Posterior vena cava (tissue), 2 donors: ENCODE measurements at regions not wholly inside any gene's neighbourhood (a gene's known extent, or its start where the extent isn't known, plus 50 kb on each side); places are given as distances from the start of the nearest gene placed in this dataset.

Source experiments
- DNase-seq: peaks from one replicate; pipeline ENCODE4 v3.0.0-alpha.2; 2020; ENCODE audit warnings: low spot score
- intact Hi-C, 2 donors: fragments of 100-400 bp; cut with DNase I; formaldehyde crosslinking; loops; one replicate each; pipeline versions ENCODE4 v1.14.1 to v1.14.2; 2022 to 2023
- donor health status: DM: yes; HTN: yes; CAD: no.
- donor health status: DM: yes; HTN: yes; CAD: no.

DNA sequence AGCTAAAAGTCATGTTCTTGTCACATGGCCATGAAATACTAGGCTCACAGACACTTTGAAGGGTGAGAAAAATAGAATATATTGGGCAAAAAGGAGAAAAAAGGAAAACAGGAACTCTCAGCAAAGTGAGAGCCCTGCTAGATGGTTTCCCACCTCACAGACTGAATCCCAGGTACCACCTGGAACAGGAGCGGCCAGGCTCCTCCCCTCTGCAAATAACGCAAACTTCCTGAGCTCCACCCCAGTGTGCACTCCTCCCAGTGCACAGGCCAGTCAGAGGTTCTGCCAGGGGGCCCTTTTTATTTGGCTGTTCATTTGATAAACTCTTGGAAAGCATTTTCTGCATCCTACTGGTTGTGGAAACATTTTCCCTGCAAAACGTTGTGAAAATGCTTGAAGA is 780.4 kb downstream of the TBL1XR1 start:
- no peak for DNase-seq
- intact Hi-C loops = no loop called here

- DNase-seq = no peak
- intact Hi-C loops = no loop called here
Observed at GRCh38 chr3:176415661-176416295, 781.5 kb downstream of the TBL1XR1 start.

DNA sequence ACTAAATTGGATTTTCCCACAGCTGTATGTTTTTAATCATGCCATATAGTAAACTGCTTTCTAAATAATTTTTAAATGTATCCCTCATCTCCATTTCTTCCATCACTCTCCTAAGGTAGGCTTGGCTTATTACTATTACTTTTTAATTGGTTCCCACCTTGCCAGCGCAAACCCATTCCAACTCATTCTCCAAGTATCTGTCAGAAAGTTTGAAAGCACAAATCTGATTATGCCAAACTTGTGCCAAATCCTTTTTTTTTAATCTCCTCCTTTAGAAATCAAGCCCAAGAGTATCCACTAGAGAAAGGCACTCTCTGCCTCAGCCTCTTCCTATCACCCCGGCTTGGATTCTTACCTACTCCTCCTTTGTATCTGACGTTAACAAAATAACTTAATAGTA is 784.5 kb downstream of the TBL1XR1 start:
- DNase-seq = no peak
- intact Hi-C loops = no loop called here

- DNase-seq = no peak
- intact Hi-C loops = no loop called here
Observed at GRCh38 chr3:176403531-176403930, 793.8 kb downstream of the TBL1XR1 start.

- DNase-seq = no peak
- intact Hi-C loops = no loop called here
Observed at GRCh38 chr3:176401211-176401610, 796.1 kb downstream of the TBL1XR1 start.

DNA sequence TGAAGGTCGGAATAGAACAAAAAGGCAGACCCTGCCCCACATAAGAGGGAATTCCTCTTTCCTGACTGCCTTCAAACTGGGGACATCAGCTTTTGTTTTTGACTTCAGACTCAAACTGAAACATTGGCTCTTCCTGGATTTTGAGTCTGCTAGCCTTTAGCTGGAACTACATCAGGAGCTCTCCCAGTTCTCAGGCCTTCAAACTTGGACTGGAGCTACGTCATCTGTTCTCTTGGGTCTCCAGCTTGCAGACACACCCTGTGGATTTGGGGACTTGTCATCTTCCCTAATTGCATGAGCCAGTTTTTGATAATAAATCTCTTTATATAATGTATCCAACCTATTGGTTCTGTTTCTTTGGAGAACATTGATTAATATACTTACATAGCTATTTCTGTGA is 798.1 kb downstream of the TBL1XR1 start:
- no peak for DNase-seq
- intact Hi-C loops = no loop called here

- intact Hi-C loops = no loop called here
- DNase-seq = no peak
Observed at GRCh38 chr3:176395240-176395639, 802.0 kb downstream of the TBL1XR1 start.

DNA sequence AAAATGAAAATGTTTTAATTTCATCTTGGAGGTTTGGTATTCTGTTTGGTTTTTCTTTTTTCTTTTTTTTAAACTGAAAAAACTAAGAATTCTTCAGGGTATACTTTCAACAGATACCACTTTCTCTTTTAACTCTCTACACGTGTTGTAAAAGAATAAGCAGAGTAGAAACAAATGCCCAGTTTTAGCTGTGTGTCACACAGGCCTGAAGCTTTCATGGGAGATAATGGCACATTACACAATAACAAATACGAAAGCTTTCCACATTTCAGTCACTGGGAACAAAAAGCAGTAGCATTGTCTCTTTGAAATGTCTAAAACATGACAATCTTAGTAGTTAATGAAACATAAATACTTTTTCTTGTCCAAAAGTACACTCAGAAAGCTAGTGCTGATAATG is 818.5 kb downstream of the TBL1XR1 start:
- intact Hi-C loops = no loop called here
- DNase-seq = no peak

DNA sequence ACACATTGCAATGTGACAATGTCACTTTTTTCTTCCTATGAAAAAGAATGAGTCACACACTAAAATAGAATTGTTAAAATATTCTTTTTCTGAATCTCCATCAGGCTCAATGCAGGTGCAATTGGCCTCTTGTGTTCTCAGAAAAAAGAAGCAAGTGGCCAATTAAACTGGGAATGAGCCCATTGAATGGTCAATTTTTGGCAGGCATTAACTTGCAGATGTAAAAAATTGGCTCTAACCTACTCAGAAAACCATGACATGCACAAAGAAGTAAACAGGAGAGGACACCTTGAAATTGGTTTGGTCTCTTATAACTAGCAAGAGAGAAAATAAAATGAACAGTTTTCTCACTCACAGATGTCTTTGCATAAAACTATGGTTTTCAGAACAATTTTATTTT is 820.8 kb downstream of the TBL1XR1 start:
- intact Hi-C loops = no loop called here
- no peak for DNase-seq

DNA sequence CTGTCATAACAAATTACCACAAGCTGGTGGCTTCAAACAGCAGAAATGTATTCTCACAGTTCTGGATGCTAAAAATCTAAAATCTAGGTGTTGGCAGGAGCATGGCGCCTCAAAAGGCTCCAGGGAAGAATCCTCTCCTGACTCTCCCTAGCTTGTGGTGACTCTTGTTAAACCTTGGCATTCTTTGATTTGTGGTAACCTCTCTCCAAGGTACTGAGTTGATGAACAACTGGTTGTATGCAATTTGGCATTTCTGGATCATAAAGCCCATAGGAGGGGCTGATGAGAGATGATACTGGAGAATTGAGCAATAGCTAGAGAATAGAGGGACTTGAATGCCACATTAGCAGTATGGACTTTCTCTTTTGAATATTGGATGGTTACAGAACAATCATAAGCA is 821.8 kb downstream of the TBL1XR1 start:
- intact Hi-C loops = no loop called here
- DNase-seq = no peak

DNA sequence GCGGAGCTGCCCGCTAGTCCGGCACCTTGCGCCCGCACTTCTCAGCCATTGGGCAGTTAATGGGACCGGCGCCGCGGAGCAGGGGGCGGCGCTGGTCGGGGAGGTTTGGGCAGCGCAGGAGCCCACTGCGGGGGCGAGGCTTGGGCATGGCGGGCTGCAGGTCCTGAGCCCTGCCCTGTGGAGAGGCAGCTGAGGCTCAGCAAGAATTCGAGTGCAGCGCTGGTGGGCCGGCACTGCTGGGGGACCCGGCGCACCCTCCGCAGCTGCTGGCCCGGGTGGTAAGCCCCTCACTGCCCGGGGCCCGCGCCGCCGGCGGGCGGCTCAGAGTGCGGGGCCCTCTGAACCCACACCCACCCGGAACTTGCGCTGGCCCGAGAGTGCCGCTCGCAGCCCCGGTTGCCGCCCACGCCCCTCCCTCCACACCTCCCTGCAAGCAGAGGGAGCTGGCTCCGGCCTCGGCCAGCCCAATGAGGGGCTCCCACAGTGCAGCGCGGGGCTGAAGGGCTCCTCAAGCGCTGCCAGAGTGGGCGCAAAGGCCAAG is 835.0 kb downstream of the TBL1XR1 start:
- peak; percentile 69 for DNase-seq
- intact Hi-C loops = no loop called here

- DNase-seq = no peak
- intact Hi-C loops = no loop called here
Observed at GRCh38 chr3:176359211-176359610, 838.1 kb downstream of the TBL1XR1 start.

DNA sequence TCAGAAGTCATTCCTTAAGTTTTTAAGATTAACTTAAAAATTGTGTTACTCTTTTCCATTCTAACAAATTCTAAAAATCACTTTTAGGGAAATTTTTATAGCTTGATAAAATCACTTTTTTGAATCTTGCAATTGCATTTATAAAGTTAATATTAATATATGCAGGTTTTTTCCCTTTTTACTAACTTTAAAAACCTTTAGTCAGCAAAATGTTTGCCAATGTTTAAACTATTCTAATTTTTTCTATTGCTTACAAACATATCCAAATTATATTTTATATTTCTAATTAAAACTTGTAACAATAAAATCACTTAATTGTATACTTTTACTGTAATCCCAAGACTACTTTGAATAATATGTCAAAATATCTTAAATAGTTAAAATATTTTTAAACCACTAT is 839.4 kb downstream of the TBL1XR1 start:
- intact Hi-C loops = no loop called here
- no peak for DNase-seq

DNA sequence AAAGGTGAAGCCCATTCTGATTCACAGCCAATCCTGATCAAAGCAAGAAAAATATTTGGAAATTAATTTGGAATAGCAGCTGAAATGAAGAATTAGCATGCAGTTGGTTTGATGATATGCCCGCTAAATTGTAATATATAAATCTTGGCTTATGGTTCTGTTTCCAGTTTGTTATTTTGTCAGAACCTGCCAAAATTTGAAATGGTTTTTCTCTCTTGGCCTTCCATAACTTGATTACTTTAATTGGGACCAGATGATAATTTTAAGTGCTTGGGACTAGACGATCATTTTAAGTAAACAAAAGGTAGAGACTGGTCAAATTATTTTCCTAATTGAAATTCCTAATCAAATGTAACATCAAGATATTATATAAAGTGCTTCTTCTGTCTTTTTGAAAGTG is 842.4 kb downstream of the TBL1XR1 start:
- DNase-seq = no peak
- intact Hi-C loops = no loop called here

DNA sequence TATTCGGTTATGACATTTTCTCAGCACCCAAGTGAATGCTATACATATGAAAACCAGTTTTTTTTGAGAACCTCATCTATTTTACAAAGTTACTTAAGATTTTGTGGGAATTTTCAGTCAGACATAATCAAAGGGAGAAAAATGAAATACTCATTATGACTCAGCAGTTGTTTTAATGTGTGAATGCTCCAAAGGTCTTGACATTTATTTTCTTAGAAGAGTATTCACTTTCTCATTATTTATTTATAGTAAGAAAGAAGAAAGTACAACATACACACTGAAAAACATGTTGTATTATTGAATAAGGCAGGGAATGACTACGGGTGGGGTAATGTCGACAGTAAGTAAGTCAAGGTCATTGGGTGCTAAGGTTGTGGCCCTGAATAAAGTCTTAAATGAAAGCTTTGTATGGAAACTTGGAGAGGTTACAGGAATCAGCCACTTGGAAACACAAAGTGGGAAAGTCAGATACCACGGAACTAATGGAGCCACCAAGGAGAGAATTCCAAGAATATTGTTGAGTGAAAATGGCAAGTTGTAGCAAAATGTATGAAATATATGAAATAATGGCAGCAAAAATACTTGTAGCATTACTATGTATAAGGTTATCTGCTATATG is 844.5 kb downstream of the TBL1XR1 start:
- intact Hi-C loops = no loop called here
- DNase-seq = no peak

- DNase-seq = no peak
- intact Hi-C loops = no loop called here
Observed at GRCh38 chr3:176351408-176351807, 845.9 kb downstream of the TBL1XR1 start.

- intact Hi-C loops = no loop called here
- DNase-seq = no peak
Observed at GRCh38 chr3:176349706-176350105, 847.6 kb downstream of the TBL1XR1 start.

- intact Hi-C loops = no loop called here
- DNase-seq = no peak
Observed at GRCh38 chr3:176347424-176348146, 849.7 kb downstream of the TBL1XR1 start.

GRCh38 chr3:176341963-176342362 is 855.3 kb downstream of the TBL1XR1 start:
- no peak for DNase-seq
- intact Hi-C loops = no loop called here

- intact Hi-C loops = no loop called here
- no peak for DNase-seq
Observed at GRCh38 chr3:176328666-176329065, 868.6 kb downstream of the TBL1XR1 start.

GRCh38 chr3:176328198-176328597 is 869.1 kb downstream of the TBL1XR1 start:
- intact Hi-C loops = no loop called here
- DNase-seq = no peak
